ENCODE measurements at regions not wholly inside any gene's neighbourhood (a gene's known extent, or its start where the extent isn't known, plus 50 kb on each side); places are given as distances from the start of the nearest gene placed in this dataset.
"Not testable (repeated sequence)": the region's sequence is repeated elsewhere in the genome, so short reads cannot be mapped to it uniquely, and the experiment has no call there.

DNA sequence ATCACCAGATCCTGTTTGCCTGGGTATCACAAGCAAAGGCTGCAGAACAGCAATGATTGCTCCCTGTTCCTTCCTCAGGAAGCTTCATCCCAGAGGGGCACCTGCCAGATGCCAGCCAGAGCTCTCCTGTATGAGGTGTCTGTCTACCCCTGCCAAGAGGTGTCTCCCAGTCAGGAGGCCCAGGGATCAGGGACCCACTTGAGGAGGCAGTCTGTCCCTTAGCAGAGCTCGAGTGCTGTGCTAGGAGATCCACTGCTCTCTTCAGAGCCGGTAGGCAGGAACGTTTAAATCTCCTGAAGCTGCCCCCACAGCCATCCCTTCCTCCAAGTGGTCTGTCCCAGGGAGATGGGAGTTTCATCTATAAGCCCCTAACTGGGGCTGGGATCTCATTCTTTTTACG is 294.6 kb downstream of the BCAT1 start:
- TF ChIP-seq, protein P1, sequence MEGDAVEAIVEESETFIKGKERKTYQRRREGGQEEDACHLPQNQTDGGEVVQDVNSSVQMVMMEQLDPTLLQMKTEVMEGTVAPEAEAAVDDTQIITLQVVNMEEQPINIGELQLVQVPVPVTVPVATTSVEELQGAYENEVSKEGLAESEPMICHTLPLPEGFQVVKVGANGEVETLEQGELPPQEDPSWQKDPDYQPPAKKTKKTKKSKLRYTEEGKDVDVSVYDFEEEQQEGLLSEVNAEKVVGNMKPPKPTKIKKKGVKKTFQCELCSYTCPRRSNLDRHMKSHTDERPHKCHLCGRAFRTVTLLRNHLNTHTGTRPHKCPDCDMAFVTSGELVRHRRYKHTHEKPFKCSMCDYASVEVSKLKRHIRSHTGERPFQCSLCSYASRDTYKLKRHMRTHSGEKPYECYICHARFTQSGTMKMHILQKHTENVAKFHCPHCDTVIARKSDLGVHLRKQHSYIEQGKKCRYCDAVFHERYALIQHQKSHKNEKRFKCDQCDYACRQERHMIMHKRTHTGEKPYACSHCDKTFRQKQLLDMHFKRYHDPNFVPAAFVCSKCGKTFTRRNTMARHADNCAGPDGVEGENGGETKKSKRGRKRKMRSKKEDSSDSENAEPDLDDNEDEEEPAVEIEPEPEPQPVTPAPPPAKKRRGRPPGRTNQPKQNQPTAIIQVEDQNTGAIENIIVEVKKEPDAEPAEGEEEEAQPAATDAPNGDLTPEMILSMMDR (IDR thresholded peaks at IDR 0.05) = not testable (repeated sequence)
- not testable (repeated sequence) for TF ChIP-seq POLR2A (IDR thresholded peaks at IDR 0.05)
